ENCODE measurements at regions not wholly inside any gene's neighbourhood (a gene's known extent, or its start where the extent isn't known, plus 50 kb on each side); places are given as distances from the start of the nearest gene placed in this dataset.

- no peak for DNase-seq (ENCODE audit: extremely low spot score)
- CTCF ChIA-PET, result interaction anchor here (1.0 kb wide), 1 partner anchor 23 kb away, joined by 3 read pairs; no protein-coding TSS in a partner anchor
- POLR2A ChIA-PET, result interaction anchor here (0.6 kb wide), 1 partner anchor 735 kb away, joined by 6 read pairs; no protein-coding TSS in a partner anchor
- no peak for TF ChIP-seq CTCF (IDR thresholded peaks at IDR 0.05; ENCODE audit: control extremely low read depth, extremely low read depth, low read depth, missing control alignments)
Observed at GRCh38 chr2:242034138-242034537, 164.6 kb downstream of the RTP5 start.

DNA sequence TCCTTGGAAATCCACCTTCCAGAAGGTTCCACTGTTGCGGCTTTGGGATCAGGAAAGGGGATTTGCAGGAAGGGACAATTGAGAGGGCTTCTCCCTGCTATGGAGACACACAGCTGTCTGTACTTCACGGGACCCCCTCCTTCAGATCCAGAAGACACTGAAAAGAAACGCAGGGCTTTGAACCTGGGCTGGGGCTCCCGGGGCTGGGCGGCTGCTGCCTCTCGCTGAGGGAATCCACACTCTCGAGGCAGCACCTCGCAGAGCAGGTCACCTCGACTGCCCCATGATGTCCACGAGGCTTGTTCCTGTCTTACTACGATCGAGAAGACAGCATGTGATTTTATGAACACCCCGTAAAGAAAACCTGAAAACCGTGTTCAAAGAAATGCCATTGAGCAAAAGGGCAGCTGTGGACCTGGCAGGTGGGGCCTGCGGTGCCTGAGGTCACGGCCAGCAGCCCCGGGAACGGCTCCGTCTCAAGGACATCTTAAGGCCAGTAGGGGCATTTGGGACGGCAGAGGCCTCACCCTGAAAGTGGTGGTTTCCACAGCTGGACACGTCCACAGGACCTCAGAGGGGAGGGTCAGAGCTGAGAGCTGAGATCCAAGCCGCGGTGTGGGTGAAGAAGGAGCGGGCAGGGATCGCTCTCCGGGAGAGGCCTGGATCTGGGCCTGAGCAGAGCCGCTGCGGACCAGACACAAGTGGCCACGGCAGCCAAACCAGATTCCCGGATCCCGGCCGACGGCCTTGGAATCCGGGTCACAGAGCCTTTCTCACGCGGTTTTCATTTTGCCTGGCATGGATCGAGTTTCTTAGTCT lies 165.7 kb downstream of the RTP5 start:
- ChIA-PET CTCF (no interaction called here), POLR2A (interaction anchor here (0.6 kb wide), 1 partner anchor 736 kb away, joined by 6 read pairs; no protein-coding TSS in a partner anchor)
- DNase-seq (ENCODE audit: extremely low spot score), result no peak
- no peak for TF ChIP-seq CTCF (IDR thresholded peaks at IDR 0.05; ENCODE audit: control extremely low read depth, extremely low read depth, low read depth, missing control alignments)

DNA sequence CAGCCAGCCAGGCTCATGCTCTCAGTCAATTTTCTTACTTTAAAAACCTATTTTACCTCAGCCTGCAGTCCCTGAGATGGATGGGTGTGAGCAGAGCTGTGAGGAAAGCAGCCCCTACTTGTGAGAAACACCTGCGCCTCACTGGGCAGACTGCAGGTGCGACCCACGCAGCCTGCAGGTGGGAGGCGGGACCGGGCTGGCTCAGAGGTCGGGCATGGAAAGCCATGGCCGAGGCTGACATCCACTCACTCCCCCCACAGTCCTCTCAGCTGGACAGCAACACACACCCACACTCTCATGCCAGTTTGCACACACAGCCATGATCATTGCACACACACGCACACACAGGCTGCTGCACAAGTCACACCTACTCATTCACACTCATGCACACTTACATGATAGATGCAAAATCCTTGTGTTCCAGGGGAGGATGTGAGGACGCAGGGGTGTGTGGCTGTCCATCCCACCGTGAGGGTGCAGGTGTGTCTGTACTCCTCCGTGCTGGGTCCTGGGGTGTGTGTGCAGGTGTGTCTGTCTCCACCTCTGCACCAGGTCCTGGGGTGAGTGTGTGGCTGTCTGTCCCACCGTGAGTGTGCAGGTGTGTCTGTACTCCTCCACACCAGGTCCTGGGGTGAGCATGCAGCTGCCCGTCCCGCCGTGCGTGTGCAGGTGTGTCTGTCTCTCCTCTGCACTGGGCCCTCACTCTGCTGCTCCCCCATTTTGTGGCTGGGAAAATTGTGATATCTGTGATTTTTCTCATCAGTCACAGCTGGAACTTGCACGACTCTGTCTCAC lies 166.5 kb downstream of the RTP5 start:
- POLR2A ChIA-PET, result no interaction called here

DNA sequence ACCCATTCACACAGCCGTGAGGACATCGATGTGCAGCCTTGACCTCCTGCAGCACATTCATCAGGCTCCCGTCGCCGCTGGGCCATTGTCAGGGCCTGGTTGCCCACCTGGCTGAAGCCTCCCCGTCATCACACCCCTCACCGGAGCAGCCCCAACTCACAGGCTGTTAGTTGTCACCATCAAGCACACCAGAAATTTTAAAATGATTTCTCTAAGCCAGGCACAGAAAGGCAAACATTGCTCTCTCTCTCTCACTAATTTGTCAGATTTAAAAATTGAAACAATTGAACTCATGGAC lies 167.1 kb downstream of the RTP5 start:
- TF ChIP-seq CTCF (IDR thresholded peaks at IDR 0.05; ENCODE audit: control extremely low read depth, extremely low read depth, low read depth, missing control alignments), result no peak
- no peak for DNase-seq (ENCODE audit: extremely low spot score)
- POLR2A ChIA-PET, result no interaction called here
- CTCF ChIA-PET, result no interaction called here

More for the DNA sequence above, 166.5 kb downstream of the RTP5 start:
- CTCF ChIA-PET, result no interaction called here
- DNase-seq (ENCODE audit: extremely low spot score), result no peak
- TF ChIP-seq CTCF (IDR thresholded peaks at IDR 0.05; ENCODE audit: control extremely low read depth, extremely low read depth, low read depth, missing control alignments), result no peak

DNA sequence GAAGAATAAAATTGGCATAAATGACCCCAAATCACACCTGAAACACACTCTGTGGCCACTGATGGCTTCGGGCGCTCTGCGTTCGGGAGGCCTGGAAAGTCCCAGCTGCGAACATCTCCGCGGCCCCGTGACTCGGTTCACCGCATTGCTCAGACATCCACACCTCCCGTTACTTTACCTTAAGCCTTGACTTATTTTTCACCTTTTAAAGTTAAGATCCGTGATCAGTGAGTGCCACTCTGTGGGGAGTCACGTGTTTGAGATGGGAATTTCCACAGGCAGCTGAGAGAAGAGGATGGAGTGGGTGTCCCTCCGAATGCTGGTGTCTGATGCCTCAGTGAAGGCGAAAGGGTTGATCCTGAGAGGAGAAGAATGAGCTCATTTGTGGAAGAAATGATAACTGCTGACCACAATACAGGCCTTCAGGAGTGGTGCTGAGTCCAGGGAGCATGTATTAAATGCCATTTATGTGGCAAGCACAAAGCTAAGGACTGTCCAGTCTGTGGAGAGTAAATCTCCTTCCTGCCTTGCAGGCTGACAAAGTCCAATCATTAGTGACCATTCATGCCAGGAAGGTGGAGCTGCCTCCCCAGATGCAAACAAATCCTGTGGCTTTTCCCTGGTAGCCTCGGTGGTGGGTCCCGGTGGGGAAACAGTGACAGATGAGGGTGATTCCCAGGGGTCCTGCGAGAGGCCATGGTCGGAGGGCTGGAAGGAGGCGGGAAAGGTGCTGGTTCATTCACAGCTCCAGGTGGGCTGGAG lies 168.8 kb downstream of the RTP5 start:
- POLR2A ChIA-PET, result no interaction called here
- DNase-seq (ENCODE audit: extremely low spot score), result no peak
- TF ChIP-seq CTCF (IDR thresholded peaks at IDR 0.05; ENCODE audit: control extremely low read depth, extremely low read depth, low read depth, missing control alignments), result no peak
- CTCF ChIA-PET, result interaction anchor here (1.7 kb wide), 1 partner anchor 43 kb away, joined by 3 read pairs; no protein-coding TSS in a partner anchor

GRCh38 chr2:242038928-242039341 lies 169.4 kb downstream of the RTP5 start:
- ChIA-PET POLR2A (no interaction called here), CTCF (interaction anchor here (1.7 kb wide), 1 partner anchor 44 kb away, joined by 3 read pairs; no protein-coding TSS in a partner anchor)
- TF ChIP-seq CTCF (IDR thresholded peaks at IDR 0.05; ENCODE audit: control extremely low read depth, extremely low read depth, low read depth, missing control alignments), result no peak

More at GRCh38 chr2:242038928-242039341, 169.4 kb downstream of the RTP5 start:
- DNase-seq (ENCODE audit: extremely low spot score), result no peak
